ENCODE measurements at regions not wholly inside any gene's neighbourhood (a gene's known extent, or its start where the extent isn't known, plus 50 kb on each side); places are given as distances from the start of the nearest gene placed in this dataset.

GRCh38 chr19:29292562-29292961, 79.6 kb upstream of the UQCRFS1 start:
- DNase-seq (ENCODE audit: low read depth) = no peak

GRCh38 chr19:29293292-29293691, 80.3 kb upstream of the UQCRFS1 start:
- no peak for DNase-seq (ENCODE audit: low read depth)

- DNase-seq (ENCODE audit: low read depth) = no peak
These were observed 80.9 kb upstream of the UQCRFS1 start for GRCh38 chr19:29293736-29294342.

- DNase-seq (ENCODE audit: low read depth) = no peak
These were observed 81.4 kb upstream of the UQCRFS1 start for GRCh38 chr19:29294343-29294811.

- no peak for DNase-seq (ENCODE audit: low read depth)
These were observed 82.3 kb upstream of the UQCRFS1 start for GRCh38 chr19:29295285-29295684.

- DNase-seq (ENCODE audit: low read depth) = no peak
These were observed 84.4 kb upstream of the UQCRFS1 start for GRCh38 chr19:29297381-29297780.

GRCh38 chr19:29299416-29300380, 86.7 kb upstream of the UQCRFS1 start:
- no peak for DNase-seq (ENCODE audit: low read depth)

- no peak for DNase-seq (ENCODE audit: low read depth)
These were observed 89.3 kb upstream of the UQCRFS1 start for GRCh38 chr19:29302002-29302928.

GRCh38 chr19:29303069-29303718, 90.2 kb upstream of the UQCRFS1 start:
- DNase-seq (ENCODE audit: low read depth) = no peak

GRCh38 chr19:29303719-29304090, 90.8 kb upstream of the UQCRFS1 start:
- no peak for DNase-seq (ENCODE audit: low read depth)

GRCh38 chr19:29305268-29305667, 92.3 kb upstream of the UQCRFS1 start:
- DNase-seq (ENCODE audit: low read depth) = no peak

- no peak for DNase-seq (ENCODE audit: low read depth)
These were observed 96.1 kb upstream of the UQCRFS1 start for GRCh38 chr19:29308977-29309590.

GRCh38 chr19:29309637-29310036, 96.7 kb upstream of the UQCRFS1 start:
- no peak for DNase-seq (ENCODE audit: low read depth)

- no peak for DNase-seq (ENCODE audit: low read depth)
These were observed 98.3 kb upstream of the UQCRFS1 start for GRCh38 chr19:29311191-29311790.

GRCh38 chr19:29315556-29316190, 102.7 kb upstream of the UQCRFS1 start:
- DNase-seq (ENCODE audit: low read depth) = no peak

GRCh38 chr19:29318581-29318980, 105.6 kb upstream of the UQCRFS1 start:
- DNase-seq (ENCODE audit: low read depth) = no peak

GRCh38 chr19:29320086-29320485, 107.1 kb upstream of the UQCRFS1 start:
- DNase-seq (ENCODE audit: low read depth) = no peak

- DNase-seq (ENCODE audit: low read depth) = no peak
These were observed 107.7 kb upstream of the UQCRFS1 start for GRCh38 chr19:29320618-29321017.

GRCh38 chr19:29321116-29321515, 108.2 kb upstream of the UQCRFS1 start:
- no peak for DNase-seq (ENCODE audit: low read depth)

GRCh38 chr19:29323021-29323430, 110.1 kb upstream of the UQCRFS1 start:
- no peak for DNase-seq (ENCODE audit: low read depth)

Data from stimulated activated CD8-positive, alpha-beta memory T cell treated with anti-CD3 and anti-CD28 coated beads, Interleukin-15, amount 100 ng/mL, for 1 hour (primary cell).